ENCODE measurements at regions not wholly inside any gene's neighbourhood (a gene's known extent, or its start where the extent isn't known, plus 50 kb on each side); places are given as distances from the start of the nearest gene placed in this dataset.

GRCh38 chr13:37369616-37370015 lies 229.0 kb downstream of the POSTN start:
- Histone ChIP-seq H3K27ac (ENCODE audit: low read depth, low read length) (no peak overlapping the region), H3K4me1 (ENCODE audit: control insufficient read depth in 2 of 2, insufficient read depth in 2 of 2, low read length in 2 of 2) (no peaks in the 10 kb centered on the region), H3K9me3 (ENCODE audit: control insufficient read depth in 2 of 3, low read length in 3 of 3) (no peaks in the 10 kb centered on the region), H3K4me3 (ENCODE audit: low read length) (no peak overlapping the region), H3K36me3 (ENCODE audit: control insufficient read depth in 2 of 3, insufficient read depth in 3 of 3, low read length in 3 of 3) (no peaks in the 10 kb centered on the region), H3K27me3 (ENCODE audit: control insufficient read depth in 2 of 2, insufficient read depth in 2 of 2, low read length in 2 of 2) (no peaks in the 10 kb centered on the region)
- H3K4me1 Mint-ChIP-seq, result no peaks in the 10 kb centered on the region
- DNase-seq (no peak), ATAC-seq (no peak)
- no peak overlapping the region for H3K27ac Mint-ChIP-seq
- H3K36me3 Mint-ChIP-seq, result no peaks in the 10 kb centered on the region
- intact Hi-C loops (cut with micrococcal nuclease), result no loop called here
- ChIA-PET CTCF (no interaction called here), POLR2A (no interaction called here)
- no peak overlapping the region for H3K4me3 Mint-ChIP-seq
- peaks cover 0 to 5% (median 0%) of the 10 kb centered on the region in 11 donors for H3K9me3 Mint-ChIP-seq
- no peaks in the 10 kb centered on the region for H3K27me3 Mint-ChIP-seq

- Mint-ChIP-seq H3K9me3 (peaks cover 0 to 5% (median 0%) of the 10 kb centered on the region in 11 donors), H3K36me3 (no peaks in the 10 kb centered on the region), H3K27ac (no peak overlapping the region), H3K4me1 (no peaks in the 10 kb centered on the region), H3K4me3 (no peak overlapping the region), H3K27me3 (no peaks in the 10 kb centered on the region)
- H3K36me3 ChIP-seq (ENCODE audit: control insufficient read depth in 2 of 3, insufficient read depth in 3 of 3, low read length in 3 of 3), result no peaks in the 10 kb centered on the region
- no peak for ATAC-seq
- H3K27me3 ChIP-seq (ENCODE audit: control insufficient read depth in 2 of 2, insufficient read depth in 2 of 2, low read length in 2 of 2), result no peaks in the 10 kb centered on the region
- H3K27ac ChIP-seq (ENCODE audit: low read depth, low read length), result no peak overlapping the region
- ChIA-PET CTCF (no interaction called here), POLR2A (no interaction called here)
- intact Hi-C loops (cut with micrococcal nuclease), result no loop called here
- H3K4me1 ChIP-seq (ENCODE audit: control insufficient read depth in 2 of 2, insufficient read depth in 2 of 2, low read length in 2 of 2), result no peaks in the 10 kb centered on the region
- H3K4me3 ChIP-seq (ENCODE audit: low read length), result no peak overlapping the region
- DNase-seq, result no peak
- H3K9me3 ChIP-seq (ENCODE audit: control insufficient read depth in 2 of 3, low read length in 3 of 3), result no peaks in the 10 kb centered on the region
These were observed 230.1 kb downstream of the POSTN start for GRCh38 chr13:37368501-37368900.

GRCh38 chr13:37366044-37366770 lies 232.4 kb downstream of the POSTN start:
- ChIA-PET POLR2A (no interaction called here), CTCF (no interaction called here)
- no peaks in the 10 kb centered on the region for H3K36me3 ChIP-seq (ENCODE audit: control insufficient read depth in 2 of 3, insufficient read depth in 3 of 3, low read length in 3 of 3)
- Mint-ChIP-seq H3K27me3 (no peaks in the 10 kb centered on the region), H3K9me3 (peaks cover 0 to 6% (median 0%) of the 10 kb centered on the region in 11 donors), H3K27ac (no peak overlapping the region), H3K36me3 (no peaks in the 10 kb centered on the region), H3K4me3 (no peak overlapping the region), H3K4me1 (no peaks in the 10 kb centered on the region)
- intact Hi-C loops (cut with micrococcal nuclease), result no loop called here
- no peak for DNase-seq
- no peak for ATAC-seq
- no peaks in the 10 kb centered on the region for H3K9me3 ChIP-seq (ENCODE audit: control insufficient read depth in 2 of 3, low read length in 3 of 3)
- H3K27ac ChIP-seq (ENCODE audit: low read depth, low read length), result no peak overlapping the region
- no peaks in the 10 kb centered on the region for H3K4me1 ChIP-seq (ENCODE audit: control insufficient read depth in 2 of 2, insufficient read depth in 2 of 2, low read length in 2 of 2)
- H3K27me3 ChIP-seq (ENCODE audit: control insufficient read depth in 2 of 2, insufficient read depth in 2 of 2, low read length in 2 of 2), result no peaks in the 10 kb centered on the region
- no peak overlapping the region for H3K4me3 ChIP-seq (ENCODE audit: low read length)

GRCh38 chr13:37365496-37365895 lies 233.1 kb downstream of the POSTN start:
- Mint-ChIP-seq H3K27me3 (no peaks in the 10 kb centered on the region), H3K4me1 (no peaks in the 10 kb centered on the region), H3K9me3 (peaks cover 0 to 6% (median 0%) of the 10 kb centered on the region in 11 donors), H3K4me3 (no peak overlapping the region), H3K27ac (no peak overlapping the region), H3K36me3 (no peaks in the 10 kb centered on the region)
- H3K27me3 ChIP-seq (ENCODE audit: control insufficient read depth in 2 of 2, insufficient read depth in 2 of 2, low read length in 2 of 2), result no peaks in the 10 kb centered on the region
- H3K9me3 ChIP-seq (ENCODE audit: control insufficient read depth in 2 of 3, low read length in 3 of 3), result no peaks in the 10 kb centered on the region
- DNase-seq, result no peak
- POLR2A ChIA-PET, result no interaction called here
- intact Hi-C loops (cut with micrococcal nuclease), result no loop called here
- CTCF ChIA-PET, result no interaction called here
- H3K36me3 ChIP-seq (ENCODE audit: control insufficient read depth in 2 of 3, insufficient read depth in 3 of 3, low read length in 3 of 3), result no peaks in the 10 kb centered on the region
- no peaks in the 10 kb centered on the region for H3K4me1 ChIP-seq (ENCODE audit: control insufficient read depth in 2 of 2, insufficient read depth in 2 of 2, low read length in 2 of 2)
- no peak overlapping the region for H3K4me3 ChIP-seq (ENCODE audit: low read length)
- ATAC-seq, result no peak
- no peak overlapping the region for H3K27ac ChIP-seq (ENCODE audit: low read depth, low read length)

- H3K27ac ChIP-seq (ENCODE audit: low read depth, low read length), result no peak overlapping the region
- CTCF ChIA-PET, result no interaction called here
- POLR2A ChIA-PET, result no interaction called here
- H3K27me3 ChIP-seq (ENCODE audit: control insufficient read depth in 2 of 2, insufficient read depth in 2 of 2, low read length in 2 of 2), result no peaks in the 10 kb centered on the region
- no peak for DNase-seq
- H3K9me3 Mint-ChIP-seq, result peaks cover 0 to 6% (median 2%) of the 10 kb centered on the region in 11 donors
- H3K4me3 ChIP-seq (ENCODE audit: low read length), result no peak overlapping the region
- H3K36me3 ChIP-seq (ENCODE audit: control insufficient read depth in 2 of 3, insufficient read depth in 3 of 3, low read length in 3 of 3), result no peaks in the 10 kb centered on the region
- H3K27me3 Mint-ChIP-seq, result no peaks in the 10 kb centered on the region
- intact Hi-C loops (cut with micrococcal nuclease), result no loop called here
- H3K9me3 ChIP-seq (ENCODE audit: control insufficient read depth in 2 of 3, low read length in 3 of 3), result no peaks in the 10 kb centered on the region
- no peak overlapping the region for H3K4me3 Mint-ChIP-seq
- H3K36me3 Mint-ChIP-seq, result no peaks in the 10 kb centered on the region
- no peaks in the 10 kb centered on the region for H3K4me1 Mint-ChIP-seq
- H3K4me1 ChIP-seq (ENCODE audit: control insufficient read depth in 2 of 2, insufficient read depth in 2 of 2, low read length in 2 of 2), result no peaks in the 10 kb centered on the region
- no peak overlapping the region for H3K27ac Mint-ChIP-seq
- no peak for ATAC-seq
These were observed 233.6 kb downstream of the POSTN start for GRCh38 chr13:37364956-37365355.

GRCh38 chr13:37364007-37364406 lies 234.6 kb downstream of the POSTN start:
- no peaks in the 10 kb centered on the region for H3K4me1 ChIP-seq (ENCODE audit: control insufficient read depth in 2 of 2, insufficient read depth in 2 of 2, low read length in 2 of 2)
- Mint-ChIP-seq H3K9me3 (peaks cover 0 to 6% (median 2%) of the 10 kb centered on the region in 11 donors), H3K27ac (no peak overlapping the region), H3K27me3 (no peaks in the 10 kb centered on the region), H3K36me3 (no peaks in the 10 kb centered on the region), H3K4me1 (peaks cover 0 to 2% (median 0%) of the 10 kb centered on the region in 7 donors), H3K4me3 (no peak overlapping the region)
- DNase-seq, result no peak
- no peak overlapping the region for H3K27ac ChIP-seq (ENCODE audit: low read depth, low read length)
- no peaks in the 10 kb centered on the region for H3K36me3 ChIP-seq (ENCODE audit: control insufficient read depth in 2 of 3, insufficient read depth in 3 of 3, low read length in 3 of 3)
- no peaks in the 10 kb centered on the region for H3K9me3 ChIP-seq (ENCODE audit: control insufficient read depth in 2 of 3, low read length in 3 of 3)
- H3K27me3 ChIP-seq (ENCODE audit: control insufficient read depth in 2 of 2, insufficient read depth in 2 of 2, low read length in 2 of 2), result no peaks in the 10 kb centered on the region
- ChIA-PET POLR2A (no interaction called here), CTCF (no interaction called here)
- no peak for ATAC-seq
- intact Hi-C loops (cut with micrococcal nuclease), result no loop called here
- no peak overlapping the region for H3K4me3 ChIP-seq (ENCODE audit: low read length)

- Histone ChIP-seq H3K4me3 (ENCODE audit: low read length) (no peak overlapping the region), H3K27me3 (ENCODE audit: control insufficient read depth in 2 of 2, insufficient read depth in 2 of 2, low read length in 2 of 2) (no peaks in the 10 kb centered on the region), H3K36me3 (ENCODE audit: control insufficient read depth in 2 of 3, insufficient read depth in 3 of 3, low read length in 3 of 3) (no peaks in the 10 kb centered on the region), H3K27ac (ENCODE audit: low read depth, low read length) (no peak overlapping the region), H3K4me1 (ENCODE audit: control insufficient read depth in 2 of 2, insufficient read depth in 2 of 2, low read length in 2 of 2) (no peaks in the 10 kb centered on the region), H3K9me3 (ENCODE audit: control insufficient read depth in 2 of 3, low read length in 3 of 3) (no peaks in the 10 kb centered on the region)
- Mint-ChIP-seq H3K4me1 (peaks cover 0 to 2% (median 0%) of the 10 kb centered on the region in 7 donors), H3K4me3 (no peak overlapping the region), H3K27ac (no peak overlapping the region), H3K27me3 (peaks cover 0 to 2% (median 0%) of the 10 kb centered on the region in 5 donors), H3K36me3 (no peaks in the 10 kb centered on the region), H3K9me3 (peaks cover 0 to 8% (median under 1%) of the 10 kb centered on the region in 11 donors)
- intact Hi-C loops (cut with micrococcal nuclease), result no loop called here
- no peak for ATAC-seq
- DNase-seq, result no peak
- ChIA-PET POLR2A (no interaction called here), CTCF (interaction anchor here (0.6 kb wide), 1 partner anchor 22 kb away, joined by 3 read pairs; no protein-coding TSS in a partner anchor)
These were observed 237.0 kb downstream of the POSTN start for GRCh38 chr13:37361608-37362007.

Data from naive thymus-derived CD4-positive, alpha-beta T cell (primary cell).